ENCODE measurements at regions not wholly inside any gene's neighbourhood (a gene's known extent, or its start where the extent isn't known, plus 50 kb on each side); places are given as distances from the start of the nearest gene placed in this dataset.
"Not testable (repeated sequence)": the region's sequence is repeated elsewhere in the genome, so short reads cannot be mapped to it uniquely, and the experiment has no call there.

- no peak overlapping the region for H3K27ac ChIP-seq (ENCODE audit: low read depth in 2 of 2, low read length in 2 of 2)
- no peaks in the 10 kb centered on the region for H3K27me3 ChIP-seq (ENCODE audit: control insufficient read depth in 2 of 2, insufficient read depth in 2 of 2, low read length in 2 of 2)
- no peaks in the 10 kb centered on the region for H3K36me3 ChIP-seq (ENCODE audit: control insufficient read depth in 2 of 2, insufficient read depth in 2 of 2, low read length in 2 of 2)
- H3K9me3 ChIP-seq (ENCODE audit: control insufficient read depth in 2 of 2, low read length in 2 of 2), result no peaks in the 10 kb centered on the region
- H3K4me1 ChIP-seq (ENCODE audit: control insufficient read depth in 2 of 2, insufficient read depth in 2 of 2, low read length in 2 of 2), result no peaks in the 10 kb centered on the region
- H3K4me3 ChIP-seq (ENCODE audit: low read length in 2 of 2), result no peak overlapping the region
- H3K9ac ChIP-seq (ENCODE audit: low read depth in 1 of 2, low read length in 2 of 2), result no peak overlapping the region
These were observed 583.7 kb downstream of the EPM2A start for GRCh38 chr6:145151624-145152023.

DNA sequence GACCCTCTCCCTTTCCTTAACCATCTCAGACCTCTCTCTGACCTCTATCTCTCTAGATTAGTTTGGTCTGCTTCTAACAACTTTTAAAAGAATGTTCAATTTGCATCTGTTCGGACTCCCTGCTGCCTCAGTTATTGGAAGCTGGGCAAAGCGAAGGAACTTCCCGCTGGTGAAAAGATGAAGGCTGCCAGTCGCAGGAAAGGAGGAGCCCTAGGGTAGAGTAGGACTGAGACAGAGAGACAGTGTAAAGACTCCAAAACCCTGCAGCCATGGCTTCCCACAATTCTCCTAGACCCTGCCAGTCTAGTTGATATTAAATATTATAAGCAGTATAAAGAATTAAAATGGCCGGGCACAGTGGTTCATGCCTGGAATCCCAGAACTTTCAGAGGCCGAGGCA, 581.8 kb downstream of the EPM2A start:
- Histone ChIP-seq H3K4me3 (ENCODE audit: low read length in 2 of 2) (no peak overlapping the region), H3K9me3 (ENCODE audit: control insufficient read depth in 2 of 2, low read length in 2 of 2) (no peaks in the 10 kb centered on the region), H3K9ac (ENCODE audit: low read depth in 1 of 2, low read length in 2 of 2) (no peak overlapping the region), H3K4me1 (ENCODE audit: control insufficient read depth in 2 of 2, insufficient read depth in 2 of 2, low read length in 2 of 2) (no peaks in the 10 kb centered on the region), H3K27ac (ENCODE audit: low read depth in 2 of 2, low read length in 2 of 2) (no peak overlapping the region), H3K36me3 (ENCODE audit: control insufficient read depth in 2 of 2, insufficient read depth in 2 of 2, low read length in 2 of 2) (no peaks in the 10 kb centered on the region), H3K27me3 (ENCODE audit: control insufficient read depth in 2 of 2, insufficient read depth in 2 of 2, low read length in 2 of 2) (no peaks in the 10 kb centered on the region)

DNA sequence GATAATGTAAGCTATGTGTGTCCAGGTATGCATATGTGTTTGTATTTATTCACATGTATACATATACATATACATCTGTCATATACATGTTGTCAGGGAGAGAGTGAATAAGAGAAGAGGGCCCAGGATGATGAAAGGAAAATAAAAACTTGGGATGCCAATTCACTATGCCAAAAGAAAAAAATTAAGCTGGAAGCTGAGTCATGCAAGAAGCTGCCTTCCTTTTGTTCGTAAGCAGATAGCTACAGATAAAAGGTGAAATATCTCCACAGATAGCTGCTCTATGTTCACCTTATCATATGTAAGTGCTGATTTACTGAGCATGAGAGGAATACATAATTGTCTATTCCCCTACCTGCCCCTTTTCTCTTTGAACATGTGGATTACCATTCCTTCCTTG, 579.9 kb downstream of the EPM2A start:
- Histone ChIP-seq H3K36me3 (ENCODE audit: control insufficient read depth in 2 of 2, insufficient read depth in 2 of 2, low read length in 2 of 2) (no peaks in the 10 kb centered on the region), H3K9me3 (ENCODE audit: control insufficient read depth in 2 of 2, low read length in 2 of 2) (no peaks in the 10 kb centered on the region)

DNA sequence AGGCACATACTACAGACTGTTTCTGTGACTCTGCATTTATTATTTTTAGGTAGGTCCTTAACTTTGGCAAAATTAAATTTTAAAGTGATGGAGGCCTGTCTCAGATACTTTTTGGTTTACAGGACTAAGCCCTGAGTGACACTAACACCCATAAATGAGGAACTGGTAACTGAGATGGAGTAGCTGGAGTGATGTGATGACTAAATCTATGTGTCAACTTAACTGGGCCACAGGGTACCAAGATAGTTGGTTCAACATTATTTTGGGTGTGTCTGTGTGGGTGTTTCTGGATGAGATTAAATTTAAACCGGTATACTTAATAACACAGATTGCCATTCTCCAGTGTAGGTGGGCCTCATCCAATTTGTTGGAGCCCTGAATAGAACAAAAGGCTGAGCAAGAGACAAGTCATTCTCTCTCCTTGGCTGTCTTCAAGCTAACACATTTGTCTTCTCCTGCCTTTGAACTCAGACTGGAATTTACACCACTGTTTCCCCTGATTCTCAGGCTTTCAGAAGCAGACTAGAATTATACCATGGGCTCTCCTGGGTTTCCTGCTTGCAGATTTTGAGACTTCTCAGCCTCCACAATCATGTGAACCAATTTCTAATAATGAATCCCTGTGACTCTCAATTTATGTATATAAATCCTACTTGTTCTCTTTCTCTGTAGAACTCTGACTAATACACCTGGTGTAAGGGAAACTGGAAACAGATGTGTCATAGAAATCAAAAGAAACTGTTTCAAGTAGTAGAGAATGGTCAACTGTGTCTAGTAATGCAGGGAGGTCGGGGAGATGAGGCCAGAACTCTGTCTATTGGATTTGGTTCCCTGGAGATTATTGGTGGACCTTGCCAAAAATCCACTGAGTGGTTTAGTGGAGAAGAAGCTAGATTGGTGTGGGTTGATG, 579.2 kb downstream of the EPM2A start:
- Histone ChIP-seq H3K27me3 (ENCODE audit: control insufficient read depth in 2 of 2, insufficient read depth in 2 of 2, low read length in 2 of 2) (no peaks in the 10 kb centered on the region), H3K4me3 (ENCODE audit: low read length in 2 of 2) (no peak overlapping the region), H3K9ac (ENCODE audit: low read depth in 1 of 2, low read length in 2 of 2) (no peak overlapping the region), H3K9me3 (ENCODE audit: control insufficient read depth in 2 of 2, low read length in 2 of 2) (no peaks in the 10 kb centered on the region), H3K4me1 (ENCODE audit: control insufficient read depth in 2 of 2, insufficient read depth in 2 of 2, low read length in 2 of 2) (no peaks in the 10 kb centered on the region), H3K36me3 (ENCODE audit: control insufficient read depth in 2 of 2, insufficient read depth in 2 of 2, low read length in 2 of 2) (no peaks in the 10 kb centered on the region), H3K27ac (ENCODE audit: low read depth in 2 of 2, low read length in 2 of 2) (no peak overlapping the region)

More for the DNA sequence above, 579.9 kb downstream of the EPM2A start:
- Histone ChIP-seq H3K9ac (ENCODE audit: low read depth in 1 of 2, low read length in 2 of 2) (no peak overlapping the region), H3K27ac (ENCODE audit: low read depth in 2 of 2, low read length in 2 of 2) (no peak overlapping the region), H3K4me1 (ENCODE audit: control insufficient read depth in 2 of 2, insufficient read depth in 2 of 2, low read length in 2 of 2) (no peaks in the 10 kb centered on the region), H3K4me3 (ENCODE audit: low read length in 2 of 2) (no peak overlapping the region), H3K27me3 (ENCODE audit: control insufficient read depth in 2 of 2, insufficient read depth in 2 of 2, low read length in 2 of 2) (no peaks in the 10 kb centered on the region)

DNA sequence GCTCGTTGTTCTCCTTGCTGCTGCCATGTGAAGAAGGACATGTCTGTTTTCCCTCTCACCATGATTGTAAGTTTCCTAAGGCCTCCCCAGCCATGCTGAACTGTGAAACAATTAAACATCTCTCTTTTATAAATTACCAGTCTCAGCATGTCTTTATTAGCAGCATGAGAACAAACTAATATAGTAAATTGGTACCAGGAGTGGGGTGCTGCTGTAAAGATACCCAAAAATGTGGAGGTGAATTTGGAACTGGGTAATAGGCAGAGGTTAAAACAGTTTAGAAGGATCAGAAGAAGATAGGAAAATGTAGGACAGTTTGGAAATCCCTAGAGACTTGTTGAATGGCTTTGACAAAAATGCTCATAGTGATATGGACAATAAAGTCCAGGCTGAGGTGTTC, 576.7 kb downstream of the EPM2A start:
- not testable (repeated sequence) for H3K4me1 ChIP-seq (ENCODE audit: control insufficient read depth in 2 of 2, insufficient read depth in 2 of 2, low read length in 2 of 2); H3K27me3 ChIP-seq (ENCODE audit: control insufficient read depth in 2 of 2, insufficient read depth in 2 of 2, low read length in 2 of 2); H3K9me3 ChIP-seq (ENCODE audit: control insufficient read depth in 2 of 2, low read length in 2 of 2); H3K9ac ChIP-seq (ENCODE audit: low read depth in 1 of 2, low read length in 2 of 2); H3K27ac ChIP-seq (ENCODE audit: low read depth in 2 of 2, low read length in 2 of 2); H3K36me3 ChIP-seq (ENCODE audit: control insufficient read depth in 2 of 2, insufficient read depth in 2 of 2, low read length in 2 of 2); H3K4me3 ChIP-seq (ENCODE audit: low read length in 2 of 2)

DNA sequence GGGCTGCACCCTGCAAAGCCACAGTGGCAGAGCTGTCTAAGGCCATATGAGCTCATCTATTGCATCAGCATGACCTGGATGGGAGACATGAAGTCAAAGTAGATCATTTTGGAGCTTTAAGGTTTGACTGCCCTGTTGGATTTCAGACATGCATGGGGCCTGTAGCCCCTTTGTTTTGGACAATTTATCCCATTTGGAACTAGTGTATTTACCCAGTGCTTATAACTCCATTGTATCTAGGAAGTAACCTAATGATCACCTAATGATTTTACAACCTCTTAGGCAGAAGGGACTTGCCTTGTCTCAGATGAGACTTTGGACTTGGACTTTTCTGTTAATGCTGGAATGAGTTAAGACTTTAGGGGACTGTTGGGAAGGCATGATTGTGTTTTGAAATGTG, 575.4 kb downstream of the EPM2A start:
- Histone ChIP-seq H3K27ac (ENCODE audit: low read depth in 2 of 2, low read length in 2 of 2) (no peak overlapping the region), H3K4me1 (ENCODE audit: control insufficient read depth in 2 of 2, insufficient read depth in 2 of 2, low read length in 2 of 2) (no peaks in the 10 kb centered on the region), H3K27me3 (ENCODE audit: control insufficient read depth in 2 of 2, insufficient read depth in 2 of 2, low read length in 2 of 2) (no peaks in the 10 kb centered on the region), H3K9ac (ENCODE audit: low read depth in 1 of 2, low read length in 2 of 2) (no peak overlapping the region), H3K9me3 (ENCODE audit: control insufficient read depth in 2 of 2, low read length in 2 of 2) (no peaks in the 10 kb centered on the region), H3K4me3 (ENCODE audit: low read length in 2 of 2) (no peak overlapping the region), H3K36me3 (ENCODE audit: control insufficient read depth in 2 of 2, insufficient read depth in 2 of 2, low read length in 2 of 2) (no peaks in the 10 kb centered on the region)

DNA sequence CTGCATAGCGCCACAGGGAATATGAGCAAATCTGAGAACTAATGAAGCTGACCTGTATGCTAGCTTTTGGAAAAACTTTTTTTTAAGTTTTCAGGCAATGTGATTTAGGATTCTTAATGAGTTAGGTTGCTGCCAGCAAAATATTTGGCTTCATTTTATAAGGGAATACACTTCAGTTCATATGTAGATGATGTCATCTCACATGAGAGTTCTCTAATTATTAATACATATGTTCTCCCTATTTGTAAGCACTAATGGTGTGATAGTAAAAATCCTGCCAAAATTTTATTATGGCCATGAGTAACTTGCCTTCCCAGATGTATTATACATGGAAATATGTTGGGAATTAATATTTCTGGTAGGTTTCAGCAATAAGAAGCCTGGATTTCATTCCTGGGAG, 573.8 kb downstream of the EPM2A start:
- Histone ChIP-seq H3K9me3 (ENCODE audit: control insufficient read depth in 2 of 2, low read length in 2 of 2) (no peaks in the 10 kb centered on the region), H3K9ac (ENCODE audit: low read depth in 1 of 2, low read length in 2 of 2) (no peak overlapping the region), H3K36me3 (ENCODE audit: control insufficient read depth in 2 of 2, insufficient read depth in 2 of 2, low read length in 2 of 2) (no peaks in the 10 kb centered on the region), H3K27me3 (ENCODE audit: control insufficient read depth in 2 of 2, insufficient read depth in 2 of 2, low read length in 2 of 2) (no peaks in the 10 kb centered on the region), H3K4me1 (ENCODE audit: control insufficient read depth in 2 of 2, insufficient read depth in 2 of 2, low read length in 2 of 2) (no peaks in the 10 kb centered on the region), H3K4me3 (ENCODE audit: low read length in 2 of 2) (no peak overlapping the region), H3K27ac (ENCODE audit: low read depth in 2 of 2, low read length in 2 of 2) (no peak overlapping the region)

GRCh38 chr6:145169726-145170224, 565.5 kb downstream of the EPM2A start:
- H3K36me3 ChIP-seq (ENCODE audit: control insufficient read depth in 2 of 2, insufficient read depth in 2 of 2, low read length in 2 of 2), result no peaks in the 10 kb centered on the region
- H3K4me1 ChIP-seq (ENCODE audit: control insufficient read depth in 2 of 2, insufficient read depth in 2 of 2, low read length in 2 of 2), result no peaks in the 10 kb centered on the region
- H3K27me3 ChIP-seq (ENCODE audit: control insufficient read depth in 2 of 2, insufficient read depth in 2 of 2, low read length in 2 of 2), result no peaks in the 10 kb centered on the region
- H3K27ac ChIP-seq (ENCODE audit: low read depth in 2 of 2, low read length in 2 of 2), result no peak overlapping the region
- no peak overlapping the region for H3K4me3 ChIP-seq (ENCODE audit: low read length in 2 of 2)
- no peak overlapping the region for H3K9ac ChIP-seq (ENCODE audit: low read depth in 1 of 2, low read length in 2 of 2)
- no peaks in the 10 kb centered on the region for H3K9me3 ChIP-seq (ENCODE audit: control insufficient read depth in 2 of 2, low read length in 2 of 2)

GRCh38 chr6:145175470-145175869, 559.9 kb downstream of the EPM2A start:
- H3K9ac ChIP-seq (ENCODE audit: low read depth in 1 of 2, low read length in 2 of 2), result no peak overlapping the region
- no peaks in the 10 kb centered on the region for H3K36me3 ChIP-seq (ENCODE audit: control insufficient read depth in 2 of 2, insufficient read depth in 2 of 2, low read length in 2 of 2)
- H3K27ac ChIP-seq (ENCODE audit: low read depth in 2 of 2, low read length in 2 of 2), result no peak overlapping the region
- no peaks in the 10 kb centered on the region for H3K9me3 ChIP-seq (ENCODE audit: control insufficient read depth in 2 of 2, low read length in 2 of 2)
- no peak overlapping the region for H3K4me3 ChIP-seq (ENCODE audit: low read length in 2 of 2)
- no peaks in the 10 kb centered on the region for H3K4me1 ChIP-seq (ENCODE audit: control insufficient read depth in 2 of 2, insufficient read depth in 2 of 2, low read length in 2 of 2)
- no peaks in the 10 kb centered on the region for H3K27me3 ChIP-seq (ENCODE audit: control insufficient read depth in 2 of 2, insufficient read depth in 2 of 2, low read length in 2 of 2)

DNA sequence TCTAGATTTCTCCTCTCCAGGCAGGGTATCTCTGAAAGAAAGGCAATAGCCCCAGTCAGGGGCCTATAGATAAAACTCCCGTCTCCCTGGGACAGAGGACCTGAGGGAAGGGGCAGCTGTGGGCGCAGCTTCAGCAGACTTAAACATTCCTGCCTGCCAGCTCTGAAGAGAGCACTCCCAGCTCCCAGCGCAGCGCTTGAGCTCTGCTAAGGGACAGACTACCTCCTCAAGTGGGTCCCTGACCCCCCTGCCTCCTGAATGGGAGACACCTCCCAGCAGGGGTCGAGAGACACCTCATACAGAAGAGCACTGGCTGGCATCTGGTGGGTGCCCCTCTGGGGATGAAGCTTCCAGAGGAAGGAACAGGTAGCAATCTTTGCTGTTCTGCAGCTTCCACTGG, 556.9 kb downstream of the EPM2A start:
- Histone ChIP-seq H3K27ac (ENCODE audit: low read depth in 2 of 2, low read length in 2 of 2) (no peak overlapping the region), H3K9ac (ENCODE audit: low read depth in 1 of 2, low read length in 2 of 2) (no peak overlapping the region), H3K4me1 (ENCODE audit: control insufficient read depth in 2 of 2, insufficient read depth in 2 of 2, low read length in 2 of 2) (no peaks in the 10 kb centered on the region), H3K4me3 (ENCODE audit: low read length in 2 of 2) (no peak overlapping the region), H3K27me3 (ENCODE audit: control insufficient read depth in 2 of 2, insufficient read depth in 2 of 2, low read length in 2 of 2) (no peaks in the 10 kb centered on the region), H3K9me3 (ENCODE audit: control insufficient read depth in 2 of 2, low read length in 2 of 2) (no peaks in the 10 kb centered on the region), H3K36me3 (ENCODE audit: control insufficient read depth in 2 of 2, insufficient read depth in 2 of 2, low read length in 2 of 2) (no peaks in the 10 kb centered on the region)

All from mucosa of rectum (tissue), 2 donors.